Keratinocyte (primary cell): ENCODE measurements at regions not wholly inside any gene's neighbourhood (a gene's known extent, or its start where the extent isn't known, plus 50 kb on each side); places are given as distances from the start of the nearest gene placed in this dataset.

ENCODE experiments used
- CTCF ChIP-seq, 3 experiments: IDR thresholded peaks in 1 of 3; conservative IDR thresholded peaks in 1 of 3; optimal IDR thresholded peaks in 1 of 3; 2 replicates in 2 of 3; 3 replicates in 1 of 3; pipeline versions ENCODE3 to v1.5.1; 2011; ENCODE audit warnings: low read length in 3 of 3, mild to moderate bottlenecking in 3 of 3, moderate library complexity in 2 of 3, control low read depth in 1 of 3, inconsistent platforms in 1 of 3; ENCODE audit not compliant: insufficient read depth in 2 of 3; ENCODE audit errors: extremely low read depth in 1 of 3
- EZH2 ChIP-seq: IDR thresholded peaks from one replicate; pipeline ENCODE4 v1.6.1; 2012; ENCODE audit warnings: inconsistent platforms, mild to moderate bottlenecking, low read length, moderate library complexity

- no peak for TF ChIP-seq CTCF (optimal IDR thresholded peaks at IDR 0.05 in 1 of 3, IDR thresholded peaks at IDR 0.05 in 1 of 3, conservative IDR thresholded peaks at IDR 0.05 in 1 of 3; ENCODE audit: extremely low read depth in 1 of 3, insufficient read depth in 2 of 3, low read length in 3 of 3)
- no peak for TF ChIP-seq EZH2
Measured at GRCh38 chr5:50953290-50953689, 286.9 kb downstream of the PARP8 start.
